GM19455 (cell line): ENCODE measurements at regions not wholly inside any gene's neighbourhood (a gene's known extent, or its start where the extent isn't known, plus 50 kb on each side); places are given as distances from the start of the nearest gene placed in this dataset.
"Not testable (repeated sequence)": the region's sequence is repeated elsewhere in the genome, so short reads cannot be mapped to it uniquely, and the experiment has no call there.

Experiments used
- ATAC-seq: cut with Tn5 transposase; IDR thresholded peaks from one replicate; pipeline ENCODE4 v1.9.1; 2021; ENCODE audit not compliant: unreplicated experiment

GRCh38 chr21:17071093-17071492 is 441.8 kb upstream of the CXADR start:
- no peak for ATAC-seq

- no peak for ATAC-seq
These were observed 431.6 kb upstream of the CXADR start for GRCh38 chr21:17081193-17081592.

- no peak for ATAC-seq
These were observed 429.9 kb upstream of the CXADR start for GRCh38 chr21:17082843-17083483.

GRCh38 chr21:17085707-17086106 is 427.1 kb upstream of the CXADR start:
- no peak for ATAC-seq

- ATAC-seq: no peak
These were observed 424.3 kb upstream of the CXADR start for GRCh38 chr21:17088500-17088899.

- no peak for ATAC-seq
These were observed 423.8 kb upstream of the CXADR start for GRCh38 chr21:17089091-17089491.

GRCh38 chr21:17101696-17102095 is 411.1 kb upstream of the CXADR start:
- ATAC-seq: no peak

- ATAC-seq: no peak
These were observed 406.9 kb upstream of the CXADR start for GRCh38 chr21:17105932-17106331.

GRCh38 chr21:17114045-17114444 is 398.8 kb upstream of the CXADR start:
- no peak for ATAC-seq

- no peak for ATAC-seq
These were observed 394.0 kb upstream of the CXADR start for GRCh38 chr21:17118638-17119384.

GRCh38 chr21:17119466-17120297 is 393.2 kb upstream of the CXADR start:
- ATAC-seq: no peak

- not testable (repeated sequence) for ATAC-seq
These were observed 385.4 kb upstream of the CXADR start for GRCh38 chr21:17127395-17127794.

GRCh38 chr21:17128132-17128531 is 384.7 kb upstream of the CXADR start:
- ATAC-seq: no peak

- ATAC-seq: not testable (repeated sequence)
These were observed 373.7 kb upstream of the CXADR start for GRCh38 chr21:17139159-17139558.

- no peak for ATAC-seq
These were observed 373.1 kb upstream of the CXADR start for GRCh38 chr21:17139696-17140095.

GRCh38 chr21:17146426-17146825 is 366.4 kb upstream of the CXADR start:
- ATAC-seq: no peak

- ATAC-seq: no peak
These were observed 353.1 kb upstream of the CXADR start for GRCh38 chr21:17159697-17160096.

- no peak for ATAC-seq
These were observed 327.2 kb upstream of the CXADR start for GRCh38 chr21:17185674-17186073.

GRCh38 chr21:17189963-17190362 is 322.9 kb upstream of the CXADR start:
- no peak for ATAC-seq

GRCh38 chr21:17191346-17191993 is 321.4 kb upstream of the CXADR start:
- no peak for ATAC-seq

GRCh38 chr21:17195351-17195750 is 317.5 kb upstream of the CXADR start:
- no peak for ATAC-seq
